CD8-positive, alpha-beta memory T cell (primary cell): ENCODE measurements at regions not wholly inside any gene's neighbourhood (a gene's known extent, or its start where the extent isn't known, plus 50 kb on each side); places are given as distances from the start of the nearest gene placed in this dataset.
A peak's percentile ranks its signal among the peaks of the same experiment; 100 is the strongest.

Source experiments
- CTCF ChIA-PET: fragments of 350-600 bp; sonication (Branson Sonifier 250); formaldehyde crosslinking; loops from one replicate; lab custom pipeline; 2021; ENCODE audit warnings: antibody characterized with exemption; lab: Charles Lee
- POLR2A ChIA-PET: fragments of 350-600 bp; sonication (Branson Sonifier 250); formaldehyde crosslinking; loops from one replicate; lab custom pipeline; 2021; ENCODE audit warnings: antibody characterized with exemption; lab: Charles Lee
- DNase-seq, 5 donors: peaks; one replicate each; pipeline versions ENCODE4 v3.0.0 to v3.0.0-alpha.2; 2020 to 2022; ENCODE audit warnings: mixed read lengths in 1 of 5
- H3K27ac ChIP-seq: one replicate; pipeline ENCODE4 v1.7.0; 2013; ENCODE audit warnings: low read depth, mild to moderate bottlenecking, low read length, moderate library complexity
- H3K27me3 ChIP-seq: 2 replicates; pipeline ENCODE4 v1.7.0; 2013; ENCODE audit warnings: low read length, mild to moderate bottlenecking; ENCODE audit not compliant: insufficient read depth, poor library complexity, severe bottlenecking
- H3K36me3 ChIP-seq: 2 replicates; pipeline ENCODE4 v1.7.0; 2013; ENCODE audit warnings: mild to moderate bottlenecking, low read length, moderate library complexity; ENCODE audit not compliant: insufficient read depth
- H3K4me1 ChIP-seq: 2 replicates; pipeline ENCODE4 v1.7.0; 2013; ENCODE audit warnings: mild to moderate bottlenecking, low read length, moderate library complexity; ENCODE audit not compliant: insufficient read depth
- H3K4me3 ChIP-seq: 2 replicates; pipeline ENCODE4 v1.7.0; 2013; ENCODE audit warnings: mild to moderate bottlenecking, low read length
- H3K9me3 ChIP-seq: 2 replicates; pipeline ENCODE4 v1.7.0; 2013; ENCODE audit warnings: mild to moderate bottlenecking, low read length
- H3K27ac Mint-ChIP-seq, 8 donors: one replicate each; pipeline ENCODE4 v1.8.0; 2020 to 2021; ENCODE audit warnings: mixed read lengths in 8 of 8, mild to moderate bottlenecking in 6 of 8, inconsistent platforms in 3 of 8, moderate library complexity in 3 of 8
- H3K27me3 Mint-ChIP-seq, 2 donors: one replicate each; pipeline ENCODE4 v1.8.0; 2020 to 2021; ENCODE audit warnings: mixed read lengths in 2 of 2, mild to moderate bottlenecking in 1 of 2, moderate library complexity in 1 of 2
- H3K36me3 Mint-ChIP-seq, 3 donors: one replicate each; pipeline ENCODE4 v1.8.0; 2020 to 2021; ENCODE audit warnings: mixed read lengths in 3 of 3, inconsistent platforms in 1 of 3, mild to moderate bottlenecking in 1 of 3
- H3K4me1 Mint-ChIP-seq, 3 donors: one replicate each; pipeline ENCODE4 v1.8.0; 2020 to 2021; ENCODE audit warnings: mixed read lengths in 3 of 3, inconsistent platforms in 1 of 3, mild to moderate bottlenecking in 1 of 3
- H3K4me3 Mint-ChIP-seq, 7 donors: one replicate each; pipeline ENCODE4 v1.8.0; 2020 to 2021; ENCODE audit warnings: mixed read lengths in 7 of 7, mild to moderate bottlenecking in 6 of 7, moderate library complexity in 4 of 7, inconsistent platforms in 2 of 7
- H3K9me3 Mint-ChIP-seq, 5 donors: one replicate each; pipeline ENCODE4 v1.8.0; 2020 to 2022; ENCODE audit warnings: mixed read lengths in 5 of 5, mild to moderate bottlenecking in 3 of 5, moderate library complexity in 2 of 5, inconsistent platforms in 1 of 5

DNA sequence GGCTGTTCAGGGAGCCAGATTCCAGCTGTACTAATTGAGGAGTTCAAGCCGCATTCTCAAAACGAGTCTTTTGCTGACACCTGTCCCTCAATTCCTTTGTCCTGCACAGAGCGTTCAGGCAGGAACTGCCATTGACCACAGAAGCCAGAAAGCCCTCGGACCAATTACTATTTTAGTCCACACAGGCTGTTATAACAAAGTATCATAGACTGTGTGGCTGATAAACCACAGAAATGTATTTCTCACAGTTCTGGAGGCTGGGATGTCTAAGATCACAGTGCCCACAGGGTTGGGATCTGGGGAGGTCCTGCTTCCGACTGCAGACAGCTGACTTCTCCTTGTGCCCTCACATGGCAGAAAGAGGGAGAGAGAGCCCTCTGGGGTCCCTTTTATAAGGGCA lies 119.8 kb upstream of the ATP6AP2 start:
- Histone ChIP-seq H3K4me1 (peaks cover 5% of the 10 kb centered on the region), H3K9me3 (no peaks in the 10 kb centered on the region), H3K36me3 (no peaks in the 10 kb centered on the region), H3K27me3 (no peaks in the 10 kb centered on the region), H3K27ac (no peak overlapping the region), H3K4me3 (no peak overlapping the region)
- no peak overlapping the region for H3K27ac Mint-ChIP-seq
- peaks cover 1 to 7% (median 6%) of the 10 kb centered on the region in 3 donors for H3K4me1 Mint-ChIP-seq
- DNase-seq, result no peak
- ChIA-PET CTCF (no interaction called here), POLR2A (no interaction called here)
- no peaks in the 10 kb centered on the region for H3K36me3 Mint-ChIP-seq
- H3K9me3 Mint-ChIP-seq, result peaks cover 0 to 3% (median 0%) of the 10 kb centered on the region in 5 donors
- no peak overlapping the region for H3K4me3 Mint-ChIP-seq
- peaks cover 5 to 14% of the 10 kb centered on the region in 2 donors for H3K27me3 Mint-ChIP-seq

DNA sequence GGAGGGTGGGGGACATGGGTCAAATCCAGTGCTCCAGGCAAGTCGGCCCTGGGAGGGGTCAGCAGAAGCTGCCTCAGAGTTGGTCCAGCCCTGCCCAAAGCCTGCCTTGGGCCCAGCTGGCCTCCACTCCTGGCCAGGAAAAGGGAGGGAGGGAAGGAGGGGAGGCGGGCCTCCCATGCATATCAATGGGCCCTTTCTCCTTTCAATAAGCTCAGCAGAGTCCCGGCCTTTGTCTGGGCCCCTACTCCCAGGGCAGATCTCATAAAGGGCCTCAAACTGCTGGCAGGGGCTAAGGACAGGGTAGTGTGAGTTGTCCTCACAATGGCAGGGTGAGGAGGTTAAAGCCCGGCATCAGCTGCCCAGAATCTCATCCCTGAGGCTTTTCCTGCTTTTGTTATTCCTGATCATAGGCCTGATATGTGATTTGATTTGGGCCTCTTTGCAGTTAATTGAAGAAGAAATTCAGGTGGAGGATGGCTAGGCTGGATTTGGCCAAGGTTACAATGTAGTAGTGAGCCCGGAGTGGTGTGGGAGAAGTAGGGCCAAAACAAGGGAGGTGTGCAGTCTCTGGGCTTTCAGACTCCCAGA lies 121.1 kb upstream of the ATP6AP2 start:
- no peak for DNase-seq
- H3K4me1 ChIP-seq, result no peaks in the 10 kb centered on the region
- H3K27ac Mint-ChIP-seq, result no peak overlapping the region
- H3K4me1 Mint-ChIP-seq, result no peaks in the 10 kb centered on the region
- H3K27ac ChIP-seq, result no peak overlapping the region
- ChIA-PET POLR2A (no interaction called here), CTCF (no interaction called here)
- peaks cover 0 to 3% (median 1%) of the 10 kb centered on the region in 5 donors for H3K9me3 Mint-ChIP-seq
- peaks cover 5 to 12% of the 10 kb centered on the region in 2 donors for H3K27me3 Mint-ChIP-seq
- no peaks in the 10 kb centered on the region for H3K36me3 ChIP-seq
- peaks cover 0 to 5% (median 0%) of the 10 kb centered on the region in 3 donors for H3K36me3 Mint-ChIP-seq
- no peak overlapping the region for H3K4me3 Mint-ChIP-seq
- H3K27me3 ChIP-seq, result no peaks in the 10 kb centered on the region
- H3K9me3 ChIP-seq, result no peaks in the 10 kb centered on the region
- no peak overlapping the region for H3K4me3 ChIP-seq

DNA sequence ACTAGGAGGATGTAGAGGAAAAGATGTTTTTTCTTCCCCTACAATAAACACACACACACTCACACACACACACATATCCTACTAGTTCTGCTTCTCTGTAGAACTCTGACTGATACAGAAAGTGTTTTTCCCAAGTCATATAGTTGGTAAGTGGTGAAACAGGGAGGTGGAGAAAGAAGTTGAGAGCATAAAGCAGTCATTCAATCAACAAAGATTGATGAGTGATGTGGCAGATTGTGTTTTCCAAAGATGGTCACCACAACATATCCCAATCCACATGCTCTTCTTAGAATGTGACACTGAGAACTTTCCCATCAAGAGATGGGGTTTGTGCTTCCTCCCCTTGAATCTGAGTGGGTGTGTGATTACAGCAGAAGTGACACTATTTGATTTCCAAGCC lies 123.4 kb upstream of the ATP6AP2 start:
- Mint-ChIP-seq H3K4me1 (no peaks in the 10 kb centered on the region), H3K27me3 (peaks cover 10% of the 10 kb centered on the region in 2 donors), H3K4me3 (no peak overlapping the region), H3K9me3 (peaks cover 0 to 3% (median 1%) of the 10 kb centered on the region in 5 donors), H3K27ac (no peak overlapping the region), H3K36me3 (peaks cover 0 to 5% (median 0%) of the 10 kb centered on the region in 3 donors)
- no peaks in the 10 kb centered on the region for H3K9me3 ChIP-seq
- no peaks in the 10 kb centered on the region for H3K27me3 ChIP-seq
- CTCF ChIA-PET, result no interaction called here
- H3K4me1 ChIP-seq, result no peaks in the 10 kb centered on the region
- no peak overlapping the region for H3K4me3 ChIP-seq
- H3K27ac ChIP-seq, result no peak overlapping the region
- POLR2A ChIA-PET, result no interaction called here
- H3K36me3 ChIP-seq, result no peaks in the 10 kb centered on the region
- no peak for DNase-seq

DNA sequence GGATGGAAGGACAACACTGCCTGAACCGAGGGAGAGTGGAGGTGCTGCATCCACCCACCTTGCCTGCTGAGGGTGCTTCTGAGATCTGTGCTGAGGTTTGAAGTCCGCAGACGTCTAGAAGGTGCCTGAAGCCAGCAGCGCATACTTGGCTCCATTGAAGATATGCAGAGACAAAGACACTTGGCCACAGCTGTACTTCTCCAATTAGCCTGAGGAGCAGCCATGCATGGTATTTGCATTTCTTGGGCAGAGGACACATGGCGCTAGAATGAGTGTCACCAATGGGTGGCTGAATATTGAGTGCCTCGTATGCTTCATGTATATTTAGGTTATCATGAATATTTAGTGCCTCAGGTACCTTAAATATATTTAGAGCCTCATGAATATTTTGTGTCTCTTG lies 128.7 kb upstream of the ATP6AP2 start:
- no peaks in the 10 kb centered on the region for H3K4me1 ChIP-seq
- DNase-seq, result no peak
- no peak overlapping the region for H3K27ac ChIP-seq
- POLR2A ChIA-PET, result no interaction called here
- no peak overlapping the region for H3K4me3 ChIP-seq
- no peaks in the 10 kb centered on the region for H3K9me3 ChIP-seq
- CTCF ChIA-PET, result no interaction called here
- no peaks in the 10 kb centered on the region for H3K36me3 ChIP-seq
- Mint-ChIP-seq H3K36me3 (peaks cover 0 to 5% (median 0%) of the 10 kb centered on the region in 3 donors), H3K4me1 (no peaks in the 10 kb centered on the region), H3K9me3 (peaks cover 0 to 2% (median 0%) of the 10 kb centered on the region in 5 donors), H3K27ac (no peak overlapping the region), H3K4me3 (no peak overlapping the region), H3K27me3 (peaks cover 5 to 6% of the 10 kb centered on the region in 2 donors)
- H3K27me3 ChIP-seq, result no peaks in the 10 kb centered on the region

DNA sequence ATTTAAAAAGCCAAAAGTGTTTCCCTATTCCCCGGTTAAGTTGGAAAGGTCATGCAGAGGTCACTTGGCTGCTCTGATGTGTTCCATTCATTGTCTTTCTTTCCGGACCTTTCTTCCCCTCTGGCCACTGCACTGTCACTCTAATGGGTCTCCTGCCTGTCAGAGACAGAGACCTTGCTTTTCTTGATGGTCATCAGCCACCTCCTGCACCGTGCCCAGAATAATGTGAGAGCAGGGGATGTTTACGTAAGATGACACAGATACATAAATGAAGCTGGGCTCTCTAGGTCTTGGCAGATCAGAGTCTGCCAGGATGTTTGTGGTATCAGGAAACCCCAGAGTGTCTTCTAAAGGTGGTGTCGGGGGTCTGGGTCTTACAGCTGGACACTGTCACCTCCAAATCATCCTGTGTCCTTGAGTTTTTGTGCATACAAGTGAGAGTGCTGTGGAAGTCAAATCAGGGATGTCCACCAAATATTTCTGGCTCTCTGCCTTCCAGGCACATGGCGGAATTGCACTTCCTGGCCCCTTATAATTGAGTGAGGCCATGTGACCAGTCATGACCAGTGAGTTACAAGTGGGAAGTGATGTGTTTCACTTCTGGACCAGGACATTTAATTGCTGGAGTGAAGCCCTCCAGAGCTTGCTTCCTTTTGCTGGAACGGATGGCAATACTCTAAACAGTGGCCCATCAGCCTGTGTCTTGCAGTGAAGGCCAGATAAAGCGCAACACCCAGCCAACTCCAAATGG lies 130.6 kb upstream of the ATP6AP2 start:
- Mint-ChIP-seq H3K9me3 (no peaks in the 10 kb centered on the region), H3K27me3 (peaks cover 5 to 6% of the 10 kb centered on the region in 2 donors), H3K4me1 (no peaks in the 10 kb centered on the region), H3K27ac (no peak overlapping the region), H3K4me3 (no peak overlapping the region), H3K36me3 (peaks cover 0 to 2% (median 0%) of the 10 kb centered on the region in 3 donors)
- no peaks in the 10 kb centered on the region for H3K9me3 ChIP-seq
- H3K4me3 ChIP-seq, result no peak overlapping the region
- H3K27me3 ChIP-seq, result no peaks in the 10 kb centered on the region
- H3K27ac ChIP-seq, result no peak overlapping the region
- H3K4me1 ChIP-seq, result no peaks in the 10 kb centered on the region
- POLR2A ChIA-PET, result no interaction called here
- no peak for DNase-seq
- CTCF ChIA-PET, result no interaction called here
- H3K36me3 ChIP-seq, result no peaks in the 10 kb centered on the region

DNA sequence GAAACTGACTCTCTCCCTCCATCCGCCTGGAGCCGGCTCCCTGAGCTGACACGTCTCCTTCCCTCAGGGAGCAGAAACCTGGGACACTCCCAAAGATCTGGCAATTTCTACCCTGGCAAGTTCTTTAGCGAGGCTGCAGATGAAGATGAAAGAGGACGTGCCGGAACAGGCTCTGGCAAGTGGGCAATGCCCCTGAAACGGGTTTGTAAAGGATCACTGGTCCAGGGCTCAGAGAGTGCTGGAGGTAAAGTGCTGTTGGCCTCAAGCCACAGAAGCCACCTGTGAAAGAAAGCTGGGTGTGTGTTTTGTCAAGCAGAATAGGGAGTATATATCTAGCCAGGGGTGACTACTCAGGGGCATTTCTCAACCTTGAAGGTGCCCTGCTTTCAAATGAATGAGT lies 131.4 kb upstream of the ATP6AP2 start:
- no peaks in the 10 kb centered on the region for H3K4me1 Mint-ChIP-seq
- no peaks in the 10 kb centered on the region for H3K36me3 ChIP-seq
- CTCF ChIA-PET, result no interaction called here
- peaks cover 5 to 6% of the 10 kb centered on the region in 2 donors for H3K27me3 Mint-ChIP-seq
- H3K36me3 Mint-ChIP-seq, result no peaks in the 10 kb centered on the region
- no peak for DNase-seq
- no peak overlapping the region for H3K4me3 ChIP-seq
- no peak overlapping the region for H3K4me3 Mint-ChIP-seq
- no peaks in the 10 kb centered on the region for H3K9me3 ChIP-seq
- no peak overlapping the region for H3K27ac ChIP-seq
- no peaks in the 10 kb centered on the region for H3K4me1 ChIP-seq
- POLR2A ChIA-PET, result no interaction called here
- H3K9me3 Mint-ChIP-seq, result no peaks in the 10 kb centered on the region
- H3K27me3 ChIP-seq, result no peaks in the 10 kb centered on the region
- H3K27ac Mint-ChIP-seq, result no peak overlapping the region

DNA sequence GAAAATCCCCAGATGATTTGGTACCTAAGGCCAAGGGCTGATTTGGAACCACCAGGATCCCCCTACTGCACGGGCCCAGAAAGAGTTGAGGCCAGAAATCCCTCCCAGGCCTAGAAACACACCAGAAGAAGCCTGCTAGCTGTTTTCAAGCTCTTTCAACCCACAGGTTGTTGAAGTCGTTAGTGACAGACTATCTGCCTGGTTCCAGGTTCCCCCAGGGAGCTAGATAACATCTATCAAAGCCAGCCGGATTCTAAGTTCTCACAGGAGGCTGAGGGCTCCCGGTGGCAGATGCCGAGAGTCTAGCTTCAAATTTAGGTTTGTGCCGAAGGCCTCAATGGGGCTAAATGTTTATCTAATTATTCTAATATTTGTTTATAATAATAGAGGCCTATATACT lies 132.0 kb upstream of the ATP6AP2 start:
- H3K36me3 ChIP-seq, result no peaks in the 10 kb centered on the region
- no peak overlapping the region for H3K27ac ChIP-seq
- Mint-ChIP-seq H3K27ac (no peak overlapping the region), H3K36me3 (no peaks in the 10 kb centered on the region), H3K4me1 (no peaks in the 10 kb centered on the region), H3K9me3 (no peaks in the 10 kb centered on the region), H3K4me3 (no peak overlapping the region), H3K27me3 (peaks cover 2 to 5% of the 10 kb centered on the region in 2 donors)
- no peaks in the 10 kb centered on the region for H3K27me3 ChIP-seq
- no peak overlapping the region for H3K4me3 ChIP-seq
- H3K9me3 ChIP-seq, result no peaks in the 10 kb centered on the region
- CTCF ChIA-PET, result no interaction called here
- no peak for DNase-seq
- POLR2A ChIA-PET, result no interaction called here
- no peaks in the 10 kb centered on the region for H3K4me1 ChIP-seq

DNA sequence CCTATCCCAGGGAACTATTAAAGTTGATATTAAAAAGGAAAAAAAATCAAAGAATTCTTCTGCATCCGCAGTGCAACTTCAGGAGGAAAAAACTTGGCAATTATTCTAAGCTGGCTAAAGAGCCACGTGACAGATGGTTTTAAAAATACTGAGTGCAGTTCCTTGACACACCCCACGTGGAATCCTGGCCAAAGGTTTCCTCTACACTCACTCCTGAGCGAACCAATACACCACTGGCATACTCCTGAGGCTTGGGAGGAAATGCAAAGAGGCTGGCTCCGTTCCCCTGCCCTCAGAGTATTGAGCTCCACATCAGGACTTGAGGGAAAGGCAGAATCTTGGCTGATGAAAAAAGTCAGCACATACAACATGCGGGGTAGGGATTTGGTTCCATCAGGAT lies 133.8 kb upstream of the ATP6AP2 start:
- H3K36me3 ChIP-seq, result no peaks in the 10 kb centered on the region
- CTCF ChIA-PET, result no interaction called here
- peaks cover 0 to 3% of the 10 kb centered on the region in 2 donors for H3K27me3 Mint-ChIP-seq

More for the DNA sequence above, 133.8 kb upstream of the ATP6AP2 start:
- Histone ChIP-seq H3K27ac (no peak overlapping the region), H3K27me3 (no peaks in the 10 kb centered on the region), H3K4me3 (no peak overlapping the region), H3K4me1 (no peaks in the 10 kb centered on the region), H3K9me3 (no peaks in the 10 kb centered on the region)
- Mint-ChIP-seq H3K27ac (peak overlapping the region in 1 of 8 donors; percentile 14), H3K4me1 (no peaks in the 10 kb centered on the region), H3K4me3 (no peak overlapping the region), H3K9me3 (no peaks in the 10 kb centered on the region), H3K36me3 (no peaks in the 10 kb centered on the region)
- POLR2A ChIA-PET, result no interaction called here
- DNase-seq, result no peak
